CD4-positive, alpha-beta T cell treated with Interleukin-10 for 1 hour (primary cell): ENCODE measurements at regions not wholly inside any gene's neighbourhood (a gene's known extent, or its start where the extent isn't known, plus 50 kb on each side); places are given as distances from the start of the nearest gene placed in this dataset.
A peak's percentile ranks its signal among the peaks of the same experiment; 100 is the strongest.

ENCODE experiments used
- DNase-seq: peaks from one replicate; pipeline ENCODE4 v3.0.0-alpha.2; 2020

DNA sequence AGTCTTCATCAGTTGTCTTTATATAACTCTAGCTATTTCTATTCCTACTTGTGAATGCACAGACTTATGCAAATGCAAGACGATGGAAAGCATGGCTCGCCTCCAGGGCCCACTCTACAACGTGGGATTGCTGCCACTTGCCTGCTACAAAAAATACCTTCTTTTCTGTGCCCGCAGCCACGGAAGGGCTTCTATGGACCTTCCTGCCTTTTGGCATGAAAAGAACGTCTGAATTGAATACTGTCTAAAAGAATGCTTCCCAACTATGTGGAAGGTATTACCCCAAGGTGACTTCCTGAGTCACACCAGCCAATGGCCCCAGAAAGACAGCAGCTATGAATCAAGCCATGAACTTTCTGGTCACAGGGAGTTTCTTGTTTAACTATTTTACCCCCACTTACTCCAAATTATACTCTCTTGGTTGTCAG lies 261.2 kb downstream of the HIVEP2 start:
- no peak for DNase-seq

GRCh38 chr6:142684371-142684770 lies 260.6 kb downstream of the HIVEP2 start:
- no peak for DNase-seq

GRCh38 chr6:142685852-142686506 lies 259.0 kb downstream of the HIVEP2 start:
- DNase-seq: no peak

- DNase-seq: no peak
Measured at GRCh38 chr6:142686507-142686887, 258.5 kb downstream of the HIVEP2 start.

DNA sequence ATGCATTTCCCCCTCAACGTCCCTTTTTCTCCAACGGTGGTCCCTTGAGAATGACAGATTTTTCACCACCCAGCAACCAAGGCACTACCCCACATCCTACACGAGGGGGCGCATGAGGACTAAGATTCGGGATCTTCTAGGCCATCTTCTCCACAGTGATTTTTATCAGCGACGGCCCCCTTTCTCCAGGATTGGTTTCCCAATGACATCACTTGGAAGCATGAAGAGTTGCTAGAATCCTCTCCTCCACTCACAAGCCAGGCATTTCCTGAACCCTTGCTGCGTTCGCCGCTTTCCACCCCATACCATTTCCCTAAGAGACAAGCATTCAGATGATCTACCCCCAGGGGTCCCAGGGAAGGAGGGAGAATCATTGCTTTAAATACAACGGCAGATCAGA lies 252.0 kb downstream of the HIVEP2 start:
- peak; percentile 68 for DNase-seq

DNA sequence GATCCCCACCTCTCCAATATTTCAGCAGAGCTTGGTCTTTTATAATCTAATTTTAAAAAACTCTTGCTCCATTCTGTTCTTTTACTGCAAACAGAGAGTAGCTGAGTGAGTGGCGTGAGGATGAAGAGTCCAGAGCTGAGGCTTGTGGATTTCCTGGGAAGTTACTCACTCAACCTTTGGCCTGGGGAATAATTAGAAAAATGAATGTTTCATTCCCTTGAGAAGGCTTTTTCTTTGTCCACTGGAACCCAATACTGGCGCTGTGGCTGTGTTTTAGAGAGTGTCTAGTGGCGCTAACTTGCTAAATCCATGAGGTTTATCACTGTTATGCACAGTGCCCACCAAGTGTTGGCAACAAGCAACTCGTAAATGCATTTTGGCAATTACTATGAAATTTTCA lies 251.5 kb downstream of the HIVEP2 start:
- DNase-seq: no peak

DNA sequence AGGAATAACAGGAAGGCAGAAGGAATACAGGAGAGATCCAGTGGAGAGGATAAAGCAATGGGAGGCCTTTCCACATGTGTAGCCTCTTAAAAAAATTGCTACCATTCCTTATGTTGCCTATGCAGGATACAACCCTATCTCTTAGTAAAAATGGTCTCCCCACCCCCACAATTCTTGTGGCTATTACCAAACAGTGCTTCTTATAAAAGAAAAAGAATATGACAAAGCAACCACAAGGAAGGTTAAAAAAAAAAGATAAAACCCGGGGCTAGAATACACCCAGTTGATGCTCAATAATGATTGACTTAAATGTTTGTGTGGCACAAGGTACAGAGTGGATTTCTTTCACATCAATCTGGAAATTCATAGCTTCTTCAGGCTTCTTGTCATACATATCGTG lies 250.9 kb downstream of the HIVEP2 start:
- no peak for DNase-seq

DNA sequence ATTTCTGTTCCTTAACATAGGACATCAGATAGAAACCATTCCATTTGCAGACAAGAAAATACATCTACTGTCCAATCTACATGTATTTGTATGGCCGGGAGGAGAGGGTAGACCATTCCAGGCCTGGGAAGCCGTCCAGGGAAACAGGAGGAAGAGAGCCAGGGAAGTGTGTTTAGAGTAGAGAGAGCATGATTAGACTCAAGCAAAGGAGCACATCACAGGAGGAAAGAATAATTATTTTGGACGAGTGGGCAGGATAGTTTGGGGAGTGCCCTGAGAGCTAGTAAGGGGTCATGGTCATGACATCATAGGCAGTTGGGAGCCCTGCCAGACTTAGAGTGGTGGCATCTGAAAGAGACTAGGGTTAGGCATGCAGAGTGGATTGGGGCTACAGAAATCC lies 250.0 kb downstream of the HIVEP2 start:
- DNase-seq: no peak

- no peak for DNase-seq
Measured at GRCh38 chr6:142696123-142697000, 248.6 kb downstream of the HIVEP2 start.

DNA sequence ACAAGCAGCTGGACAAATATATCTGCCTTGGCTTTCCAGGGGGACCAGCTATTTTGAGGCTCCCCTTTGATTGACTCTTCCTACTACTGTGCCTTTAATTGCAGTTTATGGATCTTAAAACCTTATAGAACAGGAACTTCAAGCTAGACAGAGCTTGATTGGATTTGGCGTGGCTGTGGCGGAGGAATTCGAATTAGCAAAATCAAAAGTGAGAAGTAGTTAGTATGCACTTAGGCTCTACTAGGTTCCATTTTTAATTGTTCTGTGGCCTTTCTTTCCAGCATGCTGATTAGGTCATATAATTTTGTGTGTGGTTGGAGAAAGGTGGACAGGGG lies 248.0 kb downstream of the HIVEP2 start:
- DNase-seq: no peak

DNA sequence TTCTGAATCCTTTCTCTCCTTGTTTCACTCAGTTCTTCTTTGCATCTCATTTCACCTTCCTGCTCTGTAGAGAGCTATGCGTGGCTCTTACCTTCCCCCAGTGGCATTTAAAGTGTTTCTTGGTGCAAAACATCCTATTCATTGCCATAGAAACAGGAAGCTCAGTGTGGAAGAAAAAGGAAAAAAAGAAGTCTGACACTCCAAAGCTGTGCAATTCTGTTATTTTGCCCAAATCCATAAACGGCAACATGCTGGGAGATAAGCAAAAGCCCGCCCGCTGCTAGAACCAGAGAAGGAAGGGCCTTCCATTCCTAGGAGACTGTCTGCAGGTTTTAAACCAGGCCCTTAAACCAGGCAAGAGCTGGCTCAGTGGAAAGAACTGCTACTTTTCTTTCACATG lies 247.1 kb downstream of the HIVEP2 start:
- no peak for DNase-seq

DNA sequence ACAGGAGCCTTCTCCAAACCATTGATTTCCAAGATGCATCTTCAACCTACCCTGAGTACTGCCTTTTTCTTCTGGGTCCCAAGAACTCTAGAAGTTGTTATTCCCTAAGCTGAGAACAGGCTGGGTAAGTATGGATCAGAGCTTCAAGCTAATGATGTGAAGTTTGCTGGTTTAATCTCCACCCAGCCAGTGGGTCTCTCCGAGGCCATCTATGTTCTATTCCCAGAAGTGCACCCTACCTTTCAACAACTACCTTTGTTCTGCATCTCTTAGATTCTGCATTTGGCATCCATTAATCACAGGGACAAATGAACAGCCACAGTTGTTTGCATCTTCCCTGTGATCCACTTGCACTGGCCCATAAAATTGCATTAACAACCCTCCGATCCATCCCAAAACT lies 246.2 kb downstream of the HIVEP2 start:
- DNase-seq: no peak

GRCh38 chr6:142699391-142699790 lies 245.6 kb downstream of the HIVEP2 start:
- no peak for DNase-seq

GRCh38 chr6:142700032-142700431 lies 244.9 kb downstream of the HIVEP2 start:
- no peak for DNase-seq

- DNase-seq: no peak
Measured at GRCh38 chr6:142700671-142701312, 244.2 kb downstream of the HIVEP2 start.
